GM13977 (cell line): ENCODE measurements at regions not wholly inside any gene's neighbourhood (a gene's known extent, or its start where the extent isn't known, plus 50 kb on each side); places are given as distances from the start of the nearest gene placed in this dataset.

Source experiments
- DNase-seq: peaks from one replicate; pipeline ENCODE4 v3.0.0; 2012; ENCODE audit warnings: low spot score
- CTCF ChIP-seq: IDR thresholded peaks from 2 replicates; pipeline ENCODE4 v1.5.1; 2012; ENCODE audit warnings: mild to moderate bottlenecking, control low read depth; ENCODE audit not compliant: insufficient read depth; ENCODE audit errors: extremely low read depth, missing control alignments
- in situ Hi-C: fragments of 300-500 bp; cut with MboI; formaldehyde crosslinking; loops from one replicate; pipeline ENCODE4 v1.12.0; 2022; ENCODE audit warnings: low sequenced_read_pairs, low pct_unique_long_range_greater_than_20kb, mixed read lengths, inconsistent platforms; ENCODE audit not compliant: unreplicated experiment

- no peak for DNase-seq
- TF ChIP-seq CTCF = no peak
- in situ Hi-C loops = no loop called here
These were observed 50.1 kb upstream of the MBNL1 start for GRCh38 chr3:152218602-152219001.
